Keratinocyte (primary cell): ENCODE measurements at regions not wholly inside any gene's neighbourhood (a gene's known extent, or its start where the extent isn't known, plus 50 kb on each side); places are given as distances from the start of the nearest gene placed in this dataset.

Source experiments
- DNase-seq: peaks from one replicate; pipeline ENCODE4 v3.0.0-alpha.2; 2011; ENCODE audit warnings: low read depth, missing footprints, low spot score
- FAIRE-seq: peaks from 2 replicates; lab custom pipeline; 2011; peaks lifted over from hg19 to GRCh38; lab: Jason Lieb, UNC
- H2AFZ ChIP-seq: 2 replicates; pipeline ENCODE4 v1.6.0; 2012; ENCODE audit warnings: low read length, control low read depth, inconsistent platforms; ENCODE audit not compliant: control insufficient read depth
- H3K27ac ChIP-seq: 2 replicates; pipeline ENCODE4 v1.5.1; 2011; ENCODE audit warnings: low read length; ENCODE audit not compliant: control insufficient read depth, insufficient read depth
- H3K27me3 ChIP-seq: 3 replicates; pipeline ENCODE4 v1.6.0; 2011; ENCODE audit warnings: low read length; ENCODE audit not compliant: control insufficient read depth, insufficient read depth; ENCODE audit errors: extremely low read depth
- H3K36me3 ChIP-seq, 2 experiments: 2 replicates in 1 of 2; 3 replicates in 1 of 2; pipeline ENCODE4 v1.5.1; 2011; ENCODE audit warnings: low read length in 2 of 2, mild to moderate bottlenecking in 1 of 2; ENCODE audit not compliant: control insufficient read depth in 2 of 2, insufficient read depth in 2 of 2; ENCODE audit errors: extremely low read depth in 1 of 2
- H3K4me1 ChIP-seq: 3 replicates; pipeline ENCODE4 v1.5.1; 2011; ENCODE audit warnings: low read length; ENCODE audit not compliant: control insufficient read depth, insufficient read depth; ENCODE audit errors: extremely low read depth
- H3K4me2 ChIP-seq: 3 replicates; pipeline ENCODE4 v1.6.0; 2011; ENCODE audit warnings: low read depth, low read length; ENCODE audit not compliant: control insufficient read depth, insufficient read depth; ENCODE audit errors: extremely low read depth
- H3K4me3 ChIP-seq, 3 experiments: fragments of 200-600 bp in 1 of 3; sonication (generic) in 1 of 3; 2 replicates in 2 of 3; 3 replicates in 1 of 3; pipeline ENCODE4 v1.5.1; 2011 to 2016; ENCODE audit warnings: low read length in 3 of 3, mild to moderate bottlenecking in 3 of 3, control low read depth in 2 of 3, inconsistent platforms in 1 of 3, low read depth in 1 of 3, mixed read lengths in 1 of 3, mixed run types in 1 of 3, moderate library complexity in 1 of 3; ENCODE audit not compliant: control insufficient read depth in 2 of 3, insufficient read depth in 2 of 3; ENCODE audit errors: extremely low read depth in 1 of 3
- H3K79me2 ChIP-seq: 2 replicates; pipeline ENCODE4 v1.6.0; 2012; ENCODE audit warnings: low read length; ENCODE audit not compliant: control insufficient read depth, insufficient read depth
- H3K9ac ChIP-seq: 3 replicates; pipeline ENCODE4 v1.6.0; 2011; ENCODE audit warnings: low read length; ENCODE audit not compliant: control insufficient read depth, insufficient read depth; ENCODE audit errors: extremely low read depth
- H3K9me1 ChIP-seq: 3 replicates; pipeline ENCODE4 v1.6.0; 2011; ENCODE audit warnings: low read length; ENCODE audit not compliant: control insufficient read depth, insufficient read depth; ENCODE audit errors: extremely low read depth
- H3K9me3 ChIP-seq: 2 replicates; pipeline ENCODE4 v1.5.1; 2012; ENCODE audit warnings: low read depth, low read length; ENCODE audit not compliant: control insufficient read depth
- H4K20me1 ChIP-seq: 3 replicates; pipeline ENCODE4 v1.6.0; 2011; ENCODE audit warnings: low read length; ENCODE audit not compliant: control insufficient read depth, insufficient read depth; ENCODE audit errors: extremely low read depth
- EZH2 ChIP-seq: IDR thresholded peaks from one replicate; pipeline ENCODE4 v1.6.1; 2012; ENCODE audit warnings: inconsistent platforms, mild to moderate bottlenecking, low read length, moderate library complexity
- dilution Hi-C: fragments of 300-500 bp; cut with MboI; formaldehyde crosslinking; loops from one replicate; pipeline ENCODE4 v1.7.0; 2020; ENCODE audit warnings: low sequenced_read_pairs; ENCODE audit not compliant: extremely low pct_ligation_motif_present
- TF ChIP-seq, protein P1 (sequence below), 3 experiments: IDR thresholded peaks in 1 of 3; conservative IDR thresholded peaks in 1 of 3; optimal IDR thresholded peaks in 1 of 3; 2 replicates in 2 of 3; 3 replicates in 1 of 3; pipeline versions ENCODE3 to v1.5.1; 2011; ENCODE audit warnings: low read length in 3 of 3, mild to moderate bottlenecking in 3 of 3, moderate library complexity in 2 of 3, control low read depth in 1 of 3, inconsistent platforms in 1 of 3; ENCODE audit not compliant: insufficient read depth in 2 of 3; ENCODE audit errors: extremely low read depth in 1 of 3

- Histone ChIP-seq H3K9me3 (no peaks in the 10 kb centered on the region), H3K4me2 (no peak overlapping the region), H3K9ac (no peak overlapping the region), H3K9me1 (no peaks in the 10 kb centered on the region), H4K20me1 (no peaks in the 10 kb centered on the region), H3K27me3 (no peaks in the 10 kb centered on the region), H3K27ac (no peak overlapping the region), H3K36me3 (no peaks in the 10 kb centered on the region), H3K4me3 (no peak overlapping the region), H3K4me1 (no peaks in the 10 kb centered on the region), H3K79me2 (no peaks in the 10 kb centered on the region), H2AFZ (no peak overlapping the region)
- dilution Hi-C loops = no loop called here
- DNase-seq = no peak
- no peak for TF ChIP-seq EZH2
- TF ChIP-seq, protein P1, sequence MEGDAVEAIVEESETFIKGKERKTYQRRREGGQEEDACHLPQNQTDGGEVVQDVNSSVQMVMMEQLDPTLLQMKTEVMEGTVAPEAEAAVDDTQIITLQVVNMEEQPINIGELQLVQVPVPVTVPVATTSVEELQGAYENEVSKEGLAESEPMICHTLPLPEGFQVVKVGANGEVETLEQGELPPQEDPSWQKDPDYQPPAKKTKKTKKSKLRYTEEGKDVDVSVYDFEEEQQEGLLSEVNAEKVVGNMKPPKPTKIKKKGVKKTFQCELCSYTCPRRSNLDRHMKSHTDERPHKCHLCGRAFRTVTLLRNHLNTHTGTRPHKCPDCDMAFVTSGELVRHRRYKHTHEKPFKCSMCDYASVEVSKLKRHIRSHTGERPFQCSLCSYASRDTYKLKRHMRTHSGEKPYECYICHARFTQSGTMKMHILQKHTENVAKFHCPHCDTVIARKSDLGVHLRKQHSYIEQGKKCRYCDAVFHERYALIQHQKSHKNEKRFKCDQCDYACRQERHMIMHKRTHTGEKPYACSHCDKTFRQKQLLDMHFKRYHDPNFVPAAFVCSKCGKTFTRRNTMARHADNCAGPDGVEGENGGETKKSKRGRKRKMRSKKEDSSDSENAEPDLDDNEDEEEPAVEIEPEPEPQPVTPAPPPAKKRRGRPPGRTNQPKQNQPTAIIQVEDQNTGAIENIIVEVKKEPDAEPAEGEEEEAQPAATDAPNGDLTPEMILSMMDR (optimal IDR thresholded peaks at IDR 0.05 in 1 of 3, IDR thresholded peaks at IDR 0.05 in 1 of 3, conservative IDR thresholded peaks at IDR 0.05 in 1 of 3; ENCODE audit: extremely low read depth in 1 of 3, insufficient read depth in 2 of 3, low read length in 3 of 3) = no peak
- no peak for FAIRE-seq
These were observed 179.0 kb upstream of the CDH9 start for GRCh38 chr5:27217155-27217956.

DNA sequence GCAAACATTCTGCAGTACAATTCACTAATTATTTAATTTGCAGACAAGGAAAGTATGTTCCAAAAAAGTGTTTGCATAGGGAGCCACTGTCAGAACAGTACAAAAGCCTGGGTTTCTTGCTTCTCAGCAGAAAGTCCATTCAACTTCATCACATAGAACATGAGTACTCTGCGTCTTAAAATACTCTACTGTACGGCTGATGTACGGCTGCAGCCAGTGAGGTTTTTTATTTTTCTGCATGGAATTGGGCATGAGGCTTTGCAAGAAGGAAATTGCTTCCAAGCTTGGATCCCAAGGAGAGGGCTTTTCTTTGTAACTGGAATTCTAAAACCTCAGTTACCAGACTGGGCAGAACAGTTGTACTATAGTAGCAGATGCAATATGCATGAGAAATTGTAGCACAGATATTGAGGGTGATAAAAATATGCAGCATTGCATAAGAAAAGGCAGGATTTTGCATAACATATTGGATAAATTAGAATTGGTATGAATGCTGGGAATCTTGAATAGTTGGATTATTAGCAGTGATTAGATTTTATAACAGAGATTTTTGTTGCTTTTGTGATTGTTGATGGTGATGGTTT is 178.1 kb upstream of the CDH9 start:
- H3K9me1 ChIP-seq = no peaks in the 10 kb centered on the region
- dilution Hi-C loops = no loop called here
- TF ChIP-seq, protein P1 (optimal IDR thresholded peaks at IDR 0.05 in 1 of 3, IDR thresholded peaks at IDR 0.05 in 1 of 3, conservative IDR thresholded peaks at IDR 0.05 in 1 of 3; ENCODE audit: extremely low read depth in 1 of 3, insufficient read depth in 2 of 3, low read length in 3 of 3) = no peak
- TF ChIP-seq EZH2 = no peak

More for the DNA sequence above, 178.1 kb upstream of the CDH9 start:
- FAIRE-seq (no peak), DNase-seq (no peak)
- H3K4me2 ChIP-seq = no peak overlapping the region
- no peaks in the 10 kb centered on the region for H3K79me2 ChIP-seq
- no peak overlapping the region for H3K9ac ChIP-seq
- H3K36me3 ChIP-seq = no peaks in the 10 kb centered on the region
- H3K4me1 ChIP-seq = no peaks in the 10 kb centered on the region
- H4K20me1 ChIP-seq = no peaks in the 10 kb centered on the region
- no peaks in the 10 kb centered on the region for H3K9me3 ChIP-seq
- H2AFZ ChIP-seq = no peak overlapping the region
- H3K27me3 ChIP-seq = no peaks in the 10 kb centered on the region
- no peak overlapping the region for H3K4me3 ChIP-seq
- no peak overlapping the region for H3K27ac ChIP-seq
